Erythroblast (primary cell): ENCODE measurements at regions not wholly inside any gene's neighbourhood (a gene's known extent, or its start where the extent isn't known, plus 50 kb on each side); places are given as distances from the start of the nearest gene placed in this dataset.
"Not testable (repeated sequence)": the region's sequence is repeated elsewhere in the genome, so short reads cannot be mapped to it uniquely, and the experiment has no call there.

Experiments used
- DNase-seq, 2 experiments: peaks; one replicate each; lab custom pipeline; 2025; lab: John Stamatoyannopoulos, UW
- GATA1 ChIP-seq: IDR thresholded peaks from 2 replicates; pipeline ENCODE4 v1.6.1; 2011; ENCODE audit warnings: low read depth, mild to moderate bottlenecking, control low read depth, low read length, moderate library complexity
- POLR2A ChIP-seq: IDR thresholded peaks from 2 replicates; pipeline ENCODE4 v1.6.1; 2011; ENCODE audit warnings: mild to moderate bottlenecking, low read length

DNA sequence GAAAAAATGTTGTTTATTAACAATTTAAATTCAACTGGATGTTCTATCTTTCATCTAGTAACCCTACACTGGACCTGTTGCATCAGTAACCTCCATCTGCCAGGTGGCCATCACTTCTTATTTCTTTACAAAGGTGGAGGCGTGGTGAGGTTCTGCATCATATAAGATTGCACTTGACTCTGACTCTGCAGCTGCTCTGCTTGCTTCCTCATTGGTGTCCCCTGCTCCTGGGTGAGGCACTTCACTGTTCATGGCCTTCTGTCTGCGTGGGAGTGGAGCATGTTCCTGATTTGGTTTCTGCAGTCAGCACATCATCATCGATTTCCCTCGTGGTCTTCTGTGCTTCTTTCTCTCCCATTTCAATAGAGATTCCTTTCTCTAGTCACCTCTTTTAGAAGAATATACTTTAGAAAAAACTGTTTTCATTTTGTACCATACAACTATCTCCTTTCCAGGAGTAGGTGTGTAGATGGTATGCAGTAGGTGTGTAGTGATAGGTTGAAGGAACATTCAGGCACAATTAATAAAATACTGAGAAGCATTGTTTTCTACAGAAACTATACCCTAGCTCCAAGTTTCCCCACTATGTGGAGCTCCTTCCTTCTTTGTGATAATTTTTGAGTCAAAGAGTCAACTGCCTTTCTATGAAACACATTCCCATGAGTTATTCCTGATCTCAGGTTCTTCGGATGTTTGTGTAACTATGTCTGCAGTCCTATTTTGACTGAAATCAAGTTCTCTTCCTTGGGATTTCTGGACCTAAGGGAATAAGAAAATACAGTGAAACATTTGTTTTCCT lies 231.7 kb upstream of the CNTNAP2 start:
- TF ChIP-seq GATA1 (no peak), POLR2A (no peak)
- no peak for DNase-seq

DNA sequence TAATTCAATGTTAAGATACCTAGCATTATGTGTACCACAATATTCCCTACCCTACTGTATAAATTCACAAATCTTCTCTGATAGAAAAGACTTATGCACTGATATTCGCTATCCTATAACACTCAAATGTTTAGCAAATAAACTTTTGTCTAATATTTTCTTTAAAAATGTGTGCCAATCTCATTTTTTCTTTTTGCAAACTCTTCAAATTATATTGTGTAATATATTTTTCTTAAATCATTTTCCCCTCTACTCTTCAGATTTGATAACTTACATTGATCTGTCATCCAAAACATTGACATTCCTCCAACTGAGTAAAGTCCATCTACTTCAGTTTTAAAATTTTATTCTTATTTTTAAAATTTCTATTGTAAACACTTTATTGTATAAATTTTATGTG lies 240.2 kb upstream of the CNTNAP2 start:
- TF ChIP-seq POLR2A = no peak
- no peak for TF ChIP-seq GATA1
- no peak for DNase-seq

DNA sequence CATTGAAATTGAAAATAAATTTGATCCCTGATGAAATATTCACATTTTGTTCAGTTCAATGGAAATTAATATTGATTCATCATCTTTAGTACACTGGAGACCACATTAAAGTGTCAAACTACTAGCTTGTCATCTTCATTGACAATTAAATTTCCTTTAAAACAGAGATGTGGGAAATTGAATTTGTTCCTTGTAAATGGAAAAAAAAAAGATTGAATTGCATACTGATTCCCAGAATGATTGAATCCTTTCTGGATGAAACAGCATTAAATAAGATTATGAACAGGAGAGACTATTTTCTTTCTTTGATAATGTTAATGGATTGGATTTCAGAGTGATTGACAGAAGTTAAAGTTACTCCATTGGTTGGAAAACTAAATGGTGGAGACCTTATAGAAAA lies 241.3 kb upstream of the CNTNAP2 start:
- DNase-seq = no peak
- no peak for TF ChIP-seq POLR2A
- TF ChIP-seq GATA1 = no peak

DNA sequence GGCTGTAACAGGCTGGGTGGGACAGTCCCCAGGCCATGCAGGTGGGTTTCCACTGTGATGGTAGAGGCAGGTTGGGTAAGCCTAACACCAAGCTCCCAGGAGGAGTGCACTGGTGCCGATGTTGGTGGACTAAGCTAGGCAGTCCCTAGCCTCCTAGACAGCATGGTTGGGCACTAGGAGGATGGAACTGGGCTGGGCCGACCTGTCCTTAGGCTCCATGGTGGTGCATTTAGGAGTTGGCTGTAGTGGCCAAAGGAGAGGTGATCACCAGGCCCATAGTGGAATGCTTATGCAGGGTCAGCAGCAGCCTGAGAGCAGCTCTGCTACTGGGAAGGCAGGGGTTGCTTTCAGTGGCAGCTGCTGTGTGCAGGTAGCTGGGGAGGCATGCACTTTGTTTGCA lies 247.7 kb upstream of the CNTNAP2 start:
- TF ChIP-seq GATA1 (no peak), POLR2A (no peak)
- no peak for DNase-seq

DNA sequence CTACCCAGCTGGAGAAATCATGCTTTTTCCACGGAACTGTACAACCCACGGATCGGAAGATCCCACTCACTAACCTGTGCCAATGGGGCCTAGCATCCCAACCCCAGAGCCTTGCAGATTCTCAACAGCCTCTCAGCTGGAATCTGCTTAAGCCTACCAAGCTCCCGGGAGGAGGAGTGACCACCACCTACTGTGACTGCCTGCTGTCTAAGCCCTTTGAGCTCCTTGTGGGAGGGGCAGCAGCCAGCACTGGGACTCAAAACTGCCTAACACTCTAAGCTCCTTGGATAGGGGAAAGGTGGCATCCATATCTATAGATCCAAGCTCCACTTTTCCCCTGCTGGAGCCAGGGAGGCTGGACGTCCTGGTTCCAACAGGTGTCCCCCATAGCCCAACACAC lies 254.4 kb upstream of the CNTNAP2 start:
- TF ChIP-seq GATA1 = no peak
- TF ChIP-seq POLR2A = no peak
- DNase-seq = no peak

DNA sequence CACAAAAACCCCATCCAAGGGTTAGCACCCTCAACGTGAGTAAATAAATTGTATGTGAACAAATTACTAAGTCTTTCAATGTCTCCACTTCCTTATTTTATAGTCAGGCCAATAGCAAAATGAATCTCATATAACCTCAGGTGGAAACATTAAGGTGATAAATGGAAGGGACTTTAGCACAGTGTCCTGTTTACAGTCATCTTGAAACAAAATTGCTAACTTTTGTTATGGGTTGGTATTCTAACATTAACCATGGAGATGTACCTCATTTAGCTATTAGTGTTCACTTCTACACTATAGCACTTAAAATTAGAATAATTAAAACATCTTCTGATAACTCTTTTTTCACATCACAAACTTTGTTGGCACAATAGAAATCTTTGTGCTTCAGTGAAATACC lies 255.8 kb upstream of the CNTNAP2 start:
- TF ChIP-seq GATA1 (no peak), POLR2A (no peak)
- no peak for DNase-seq

DNA sequence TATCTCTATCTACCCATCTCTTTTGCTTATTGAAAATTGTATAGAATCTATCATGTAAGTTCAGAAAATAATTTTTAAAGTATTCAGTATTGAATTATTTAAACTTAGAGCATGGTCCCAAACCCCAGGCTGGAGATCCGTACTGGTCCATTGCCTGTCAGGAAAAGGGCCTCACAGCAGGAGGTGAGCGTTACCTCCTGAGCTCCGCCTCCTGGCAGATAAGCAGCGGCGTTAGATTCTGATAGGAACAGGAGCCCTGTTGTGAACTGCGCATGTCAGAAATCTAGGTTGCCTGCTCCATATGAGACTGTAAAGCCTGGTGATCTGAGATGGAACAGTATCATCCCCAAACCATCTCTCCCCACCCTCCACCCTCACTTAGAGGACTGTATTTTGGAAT lies 266.0 kb upstream of the CNTNAP2 start:
- DNase-seq = no peak
- no peak for TF ChIP-seq GATA1
- no peak for TF ChIP-seq POLR2A

DNA sequence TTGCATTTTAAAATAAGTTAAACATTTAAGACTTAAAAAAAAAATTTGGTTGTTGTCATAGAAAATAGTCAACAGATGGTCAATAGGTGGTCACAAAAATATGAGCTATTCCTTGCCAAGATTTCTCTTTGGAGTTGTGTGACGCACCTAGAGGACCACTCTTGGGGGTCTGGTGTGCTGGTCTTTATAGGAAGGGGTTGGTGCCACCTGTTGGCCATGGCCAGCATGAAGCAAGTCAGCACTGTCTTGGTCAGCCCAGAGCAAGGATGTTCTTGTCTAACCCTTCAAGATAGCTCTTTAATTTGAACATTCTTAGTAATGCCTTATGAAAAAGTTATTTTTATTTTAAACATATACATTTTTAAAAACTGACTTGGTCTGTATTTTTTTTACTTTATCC lies 267.9 kb upstream of the CNTNAP2 start:
- TF ChIP-seq POLR2A (no peak), GATA1 (no peak)
- DNase-seq = peak in 1 of 2 experiments; percentile 3

DNA sequence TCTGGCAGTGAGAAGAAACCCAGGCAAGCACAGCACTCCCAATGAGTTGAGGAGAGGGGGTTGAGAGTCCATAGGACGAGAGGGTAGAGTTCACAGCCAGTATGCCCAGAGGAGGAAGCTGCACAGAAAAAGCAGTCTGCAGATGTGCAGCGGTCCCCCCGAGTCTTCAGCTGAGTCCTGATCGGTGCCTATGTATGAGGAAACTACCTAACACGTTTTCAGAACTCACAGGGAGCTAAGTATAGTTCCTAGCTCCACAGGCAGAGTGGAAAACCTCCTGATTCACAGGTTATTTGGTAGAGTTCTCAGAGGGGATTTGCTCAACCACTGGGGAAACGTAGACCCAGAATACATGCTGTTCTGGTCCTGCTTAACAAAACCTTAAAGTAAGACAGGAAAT lies 271.3 kb upstream of the CNTNAP2 start:
- TF ChIP-seq GATA1 (no peak), POLR2A (no peak)
- DNase-seq = no peak

DNA sequence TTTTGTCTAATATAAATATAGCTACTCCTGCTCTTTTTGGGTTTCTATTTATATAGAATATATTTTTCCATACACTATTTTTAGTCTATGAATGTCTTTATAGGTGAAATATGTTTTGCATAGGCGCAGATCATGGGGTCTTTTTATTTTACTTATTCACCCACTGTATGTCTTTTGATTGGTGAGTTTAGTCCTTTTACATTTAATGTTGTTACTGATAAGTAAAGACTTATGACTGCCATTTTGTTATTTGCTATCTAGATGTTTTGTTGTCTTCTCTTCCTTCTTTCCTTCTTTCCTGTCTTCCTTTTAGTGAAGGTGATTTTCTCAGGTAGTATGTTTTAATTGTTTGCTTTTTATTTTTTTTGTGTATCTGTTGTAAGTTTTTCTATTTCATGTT lies 276.8 kb upstream of the CNTNAP2 start:
- DNase-seq = no peak
- TF ChIP-seq GATA1 = no peak
- TF ChIP-seq POLR2A = no peak

DNA sequence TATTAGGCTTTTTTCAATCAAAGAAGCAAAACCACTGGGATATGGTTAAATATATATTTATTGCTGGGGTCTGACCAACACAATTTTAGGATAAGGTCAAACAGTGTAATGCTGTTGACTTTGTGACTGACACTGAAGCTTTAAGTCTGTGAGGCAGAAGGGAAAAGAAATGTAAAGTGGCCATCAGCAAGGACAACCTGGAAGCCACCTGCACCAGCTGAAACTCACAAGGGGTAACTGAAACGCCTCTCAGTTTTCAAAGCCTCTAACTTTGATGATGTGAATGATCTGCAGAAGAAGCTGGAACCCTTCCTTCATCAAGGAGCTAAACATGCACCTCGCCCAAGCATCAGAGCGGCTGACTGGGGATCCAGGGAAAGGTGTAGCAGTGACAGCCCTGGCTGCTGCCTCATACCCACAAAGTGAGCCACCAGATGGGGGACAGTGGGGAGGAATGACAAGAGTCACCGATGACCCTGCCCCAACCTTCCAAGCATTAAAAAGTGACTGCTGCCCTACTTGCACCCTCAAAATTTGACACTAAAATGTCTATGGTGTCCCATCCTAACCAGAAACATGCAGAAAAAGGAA lies 284.9 kb upstream of the CNTNAP2 start:
- no peak for DNase-seq
- TF ChIP-seq GATA1 (no peak), POLR2A (no peak)

DNA sequence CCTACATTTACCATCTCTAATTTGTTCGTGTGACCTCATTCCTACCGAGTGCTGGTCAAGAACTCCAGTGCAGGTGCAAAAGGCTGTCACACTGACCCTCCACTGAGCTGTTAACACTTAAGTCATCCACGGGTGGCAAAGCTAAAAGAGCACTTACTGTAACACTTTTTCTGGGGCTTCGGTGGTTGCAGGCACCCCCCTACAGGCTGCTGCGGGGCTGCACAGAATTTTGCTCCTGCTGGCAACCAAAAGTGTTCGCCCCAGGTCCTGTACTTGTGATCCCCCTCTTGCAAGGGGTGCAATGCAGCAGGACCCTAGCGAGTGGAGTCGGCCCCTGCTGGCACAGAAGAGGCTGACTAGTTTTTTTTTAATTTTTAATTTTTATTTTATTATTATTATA lies 298.9 kb upstream of the CNTNAP2 start:
- DNase-seq = no peak
- no peak for TF ChIP-seq POLR2A

DNA sequence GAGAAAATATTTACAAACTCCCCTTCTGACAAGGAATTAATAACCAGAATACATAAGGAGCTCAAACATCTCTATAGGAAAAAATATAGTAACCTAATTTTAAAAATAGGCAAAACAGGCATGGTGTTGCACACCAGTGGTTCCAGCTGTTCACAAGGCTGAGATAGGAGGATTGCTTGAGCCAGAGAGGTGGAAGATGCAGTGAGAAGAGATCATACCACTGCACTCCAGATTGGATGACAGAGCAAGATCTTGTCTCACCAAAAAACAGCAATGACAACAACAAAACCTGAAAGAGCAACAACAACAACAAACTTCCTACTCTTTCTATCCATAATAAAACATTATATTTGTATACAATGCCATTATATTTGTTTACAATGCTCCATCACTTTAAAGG lies 304.4 kb upstream of the CNTNAP2 start:
- no peak for DNase-seq
- no peak for TF ChIP-seq GATA1
- no peak for TF ChIP-seq POLR2A

DNA sequence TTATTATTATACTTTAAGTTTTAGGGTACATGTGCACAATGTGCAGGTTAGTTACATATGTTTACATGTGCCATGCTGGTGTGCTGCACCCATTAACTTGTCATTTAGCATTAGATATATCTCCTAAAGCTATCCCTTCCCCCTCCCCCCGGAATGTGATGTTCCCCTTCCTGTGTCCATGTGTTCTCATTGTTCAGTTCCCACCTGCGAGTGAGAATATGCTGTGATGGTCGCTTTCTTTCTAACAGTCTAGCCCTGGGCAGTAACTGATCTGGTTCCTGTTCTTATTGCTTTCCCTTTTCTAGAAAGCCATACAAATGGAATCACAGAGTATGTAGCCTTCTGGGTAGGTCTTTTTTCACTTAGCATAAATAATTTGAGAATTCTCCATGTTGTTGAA lies 311.1 kb upstream of the CNTNAP2 start:
- DNase-seq = not testable (repeated sequence)

DNA sequence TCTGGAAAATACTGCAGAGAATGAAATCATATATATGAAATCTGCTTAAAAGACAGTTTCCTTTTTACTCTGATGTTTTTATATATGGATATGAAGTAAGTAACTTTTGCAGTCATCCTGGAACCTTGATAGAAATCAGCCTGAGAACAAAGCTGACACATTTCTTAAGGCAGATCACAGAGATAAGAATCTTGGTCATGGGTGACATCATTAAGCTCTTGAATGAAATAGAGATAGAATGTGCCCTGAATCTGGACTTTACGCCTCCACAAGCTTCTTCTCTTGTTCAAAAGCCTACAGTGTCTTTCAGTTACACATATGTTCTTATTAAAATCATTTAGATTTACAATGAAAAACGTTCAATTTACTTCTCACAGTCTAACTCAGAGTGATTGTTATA lies 319.1 kb upstream of the CNTNAP2 start:
- no peak for DNase-seq
- TF ChIP-seq GATA1 (no peak), POLR2A (no peak)
